HG03066 (cell line): ENCODE measurements at regions not wholly inside any gene's neighbourhood (a gene's known extent, or its start where the extent isn't known, plus 50 kb on each side); places are given as distances from the start of the nearest gene placed in this dataset.

Experiments used
- ATAC-seq: cut with Tn5 transposase; IDR thresholded peaks from one replicate; pipeline ENCODE4 v1.9.1; 2021; ENCODE audit warnings: low read depth; ENCODE audit not compliant: unreplicated experiment

DNA sequence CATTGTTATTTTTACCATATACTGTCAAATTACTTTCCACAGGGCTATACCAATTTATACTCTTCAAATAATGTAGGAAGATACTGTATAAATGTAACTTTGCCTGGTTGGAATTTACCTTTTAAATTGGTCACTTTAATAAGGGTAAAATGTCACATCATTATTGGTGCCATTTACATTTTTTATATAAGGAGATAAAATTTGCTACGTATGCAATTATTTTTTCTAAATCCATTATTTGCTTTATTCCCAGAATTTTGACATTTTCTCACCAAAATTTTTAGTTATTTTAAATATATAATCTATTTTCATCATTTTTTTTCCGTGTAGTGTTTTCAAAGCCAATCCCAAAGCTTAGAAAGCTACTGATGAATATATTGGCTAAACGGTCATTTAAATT, 664.7 kb downstream of the KCNJ2 start:
- no peak for ATAC-seq

DNA sequence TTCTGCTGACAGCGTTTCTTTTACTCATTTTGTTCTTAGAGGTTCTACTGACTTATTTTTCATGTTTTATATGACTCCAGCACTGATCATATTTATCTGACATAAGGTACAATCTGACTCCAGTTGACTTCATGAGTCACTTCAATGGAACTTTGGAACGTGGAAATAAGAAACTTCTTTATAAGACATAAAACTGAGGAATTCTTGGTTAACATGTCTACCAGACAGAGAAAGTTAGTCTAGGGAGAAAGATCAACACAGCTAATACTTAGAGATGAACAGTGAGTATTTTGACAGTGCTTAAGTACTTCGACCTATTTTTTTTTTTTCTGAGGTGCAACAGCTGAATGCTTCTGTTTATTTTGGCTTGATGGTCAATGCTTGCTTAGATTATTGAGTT, 679.5 kb downstream of the KCNJ2 start:
- ATAC-seq, result no peak

DNA sequence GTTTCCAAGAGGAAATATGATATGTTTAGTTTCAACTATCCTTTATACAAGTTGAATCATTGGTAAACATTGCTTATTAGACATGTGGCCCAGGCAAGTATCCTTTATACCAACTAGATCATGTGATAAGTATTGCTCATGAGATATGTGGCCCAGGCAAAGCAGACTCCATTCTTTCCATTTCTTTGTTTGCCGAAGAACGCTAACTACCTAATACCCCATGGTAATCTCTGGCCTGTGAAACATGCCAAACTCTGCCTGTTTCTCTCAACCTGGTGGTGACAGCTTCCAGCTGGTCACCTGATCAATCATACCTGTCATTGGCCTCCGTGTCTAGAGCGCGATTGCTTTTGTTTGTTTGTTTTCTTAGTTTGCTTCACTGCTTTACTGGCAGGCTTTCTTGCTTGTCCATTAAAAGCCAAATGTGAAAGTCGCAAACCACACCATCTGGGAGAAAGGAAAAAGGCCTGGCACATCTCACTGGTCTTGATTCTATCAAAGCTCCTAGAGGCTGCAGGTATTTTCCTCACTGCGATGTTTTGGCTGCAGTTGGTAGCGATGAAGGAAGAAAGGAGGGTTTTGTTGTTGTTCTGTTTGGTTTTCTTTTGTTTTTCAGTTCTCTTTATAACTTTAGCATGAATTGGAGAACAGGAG, 686.2 kb downstream of the KCNJ2 start:
- ATAC-seq, result no peak

DNA sequence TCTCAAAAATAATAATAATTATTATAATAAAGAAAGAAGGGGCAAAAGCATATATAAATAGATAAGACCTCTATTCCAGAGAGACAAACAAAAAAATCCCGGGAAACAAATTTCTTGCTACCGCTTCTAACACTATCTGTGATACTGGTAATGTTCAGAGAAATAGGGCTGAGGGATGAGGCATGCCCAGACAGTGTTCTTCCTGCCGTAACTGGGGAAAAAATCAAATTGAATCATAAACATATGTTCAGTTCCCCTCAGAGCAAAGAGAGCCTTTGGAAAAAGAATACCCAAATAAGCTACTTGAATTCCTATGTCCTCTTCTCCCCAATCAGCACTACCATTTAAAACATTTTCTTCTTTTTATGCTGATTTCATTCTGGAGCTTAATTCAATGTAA, 688.0 kb downstream of the KCNJ2 start:
- ATAC-seq, result no peak

DNA sequence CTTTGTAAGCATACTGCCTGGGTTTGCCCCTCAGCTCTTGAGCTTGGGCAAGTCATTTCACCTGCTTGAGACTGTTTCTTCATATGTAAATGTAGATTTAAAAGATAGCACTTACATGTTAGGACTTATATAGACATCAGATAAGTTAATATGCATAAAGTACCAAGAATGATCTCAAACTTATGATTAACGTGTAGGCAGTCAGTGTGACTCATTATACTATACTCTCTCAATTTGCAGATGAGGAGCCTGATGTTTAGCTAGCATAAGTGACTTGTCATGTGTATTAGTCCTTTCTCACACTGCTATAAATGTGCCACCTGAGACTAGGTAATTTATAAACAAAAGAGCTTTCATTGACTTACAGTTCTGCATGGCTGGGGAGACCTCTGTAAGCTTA, 690.5 kb downstream of the KCNJ2 start:
- ATAC-seq, result no peak

DNA sequence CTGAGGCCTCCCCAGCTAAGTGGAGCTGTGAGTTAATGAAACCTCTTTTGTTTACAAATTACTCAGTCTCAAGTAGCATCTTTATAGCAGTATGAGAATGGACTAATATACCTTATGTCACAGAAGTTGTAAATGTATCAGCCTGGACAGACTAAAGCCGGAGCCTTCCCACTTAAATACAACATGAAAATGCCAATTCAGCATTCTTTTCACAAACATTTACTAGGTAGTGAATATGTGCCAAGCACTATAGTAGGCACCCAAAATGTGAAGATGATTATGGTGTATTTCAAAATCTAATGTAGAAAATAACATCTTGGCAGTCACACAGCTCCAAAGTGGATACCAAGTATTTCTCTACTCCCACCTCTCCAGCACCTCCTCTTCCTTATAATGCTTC, 693.0 kb downstream of the KCNJ2 start:
- ATAC-seq, result no peak

DNA sequence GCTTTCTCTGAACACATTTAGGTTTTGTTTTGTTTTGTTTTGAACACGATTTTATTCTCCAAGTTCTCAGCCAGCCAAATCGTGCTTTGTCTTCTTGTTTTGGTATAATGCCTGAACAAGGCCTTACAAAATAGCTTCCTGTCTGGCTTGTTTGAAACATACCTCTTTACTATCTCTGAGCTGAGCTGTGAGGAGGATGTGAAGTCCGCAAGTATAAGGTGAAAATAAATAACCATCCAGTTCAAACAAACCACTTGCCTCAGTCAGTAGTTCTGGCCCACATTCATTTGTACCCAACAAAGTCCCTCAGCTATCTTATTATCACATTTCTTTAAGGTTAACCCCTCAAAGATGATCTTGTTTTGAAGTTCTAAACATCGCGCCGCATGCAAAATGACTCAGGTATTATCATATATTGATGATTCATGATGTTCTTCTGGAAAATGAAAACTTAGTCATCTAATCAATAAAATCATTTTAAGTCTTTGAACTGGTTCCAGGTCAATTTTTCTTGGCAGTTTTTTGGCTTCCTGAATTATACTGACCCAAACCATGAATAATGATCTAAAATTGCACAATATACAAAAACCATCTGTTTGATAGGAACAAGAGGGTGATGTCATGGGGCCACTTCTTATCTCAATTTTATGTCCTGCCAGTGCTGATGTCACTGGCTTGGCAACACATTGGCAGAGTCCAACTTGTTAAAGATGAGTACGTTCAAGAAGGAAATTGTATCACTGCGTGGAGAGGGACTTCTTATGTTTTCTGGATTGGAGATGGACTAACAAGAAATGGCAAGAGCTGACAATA, 694.3 kb downstream of the KCNJ2 start:
- no peak for ATAC-seq

DNA sequence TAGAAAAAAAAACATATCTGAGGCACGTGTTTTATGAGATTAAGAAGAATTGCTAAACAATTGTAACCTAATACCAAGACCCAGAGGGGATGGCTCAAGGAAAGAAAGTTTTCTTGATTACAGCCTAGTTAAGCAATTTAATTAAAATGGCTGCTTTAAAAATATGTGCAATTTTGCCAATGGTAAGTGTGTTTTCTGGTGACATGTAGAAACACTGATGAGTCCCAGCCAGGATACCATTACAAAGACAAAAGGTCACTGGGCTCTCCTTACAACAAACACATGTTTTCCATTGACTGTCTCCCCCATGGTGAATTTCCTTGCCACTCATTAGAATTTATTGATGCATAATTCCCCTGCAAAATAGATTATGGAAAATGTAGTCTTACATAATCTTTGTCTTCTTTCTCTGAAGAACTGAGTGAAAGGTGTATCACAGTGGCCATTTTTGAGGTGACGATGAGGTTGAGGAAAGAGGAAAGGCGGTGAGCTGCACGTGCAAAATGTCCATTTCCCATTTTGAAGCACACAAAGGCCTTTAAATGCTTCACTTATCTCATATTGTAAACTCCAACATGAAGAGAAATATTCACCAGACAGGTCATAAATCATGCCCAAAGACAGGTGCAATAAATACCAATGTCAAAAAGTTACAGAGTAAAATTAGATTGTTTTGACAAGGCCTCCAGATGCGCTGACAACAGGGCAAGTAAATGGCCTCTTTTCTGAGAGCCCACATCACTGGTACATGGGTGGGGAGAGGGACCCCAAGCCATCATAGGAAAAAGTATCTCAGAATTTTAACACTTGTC, 696.9 kb downstream of the KCNJ2 start:
- no peak for ATAC-seq

DNA sequence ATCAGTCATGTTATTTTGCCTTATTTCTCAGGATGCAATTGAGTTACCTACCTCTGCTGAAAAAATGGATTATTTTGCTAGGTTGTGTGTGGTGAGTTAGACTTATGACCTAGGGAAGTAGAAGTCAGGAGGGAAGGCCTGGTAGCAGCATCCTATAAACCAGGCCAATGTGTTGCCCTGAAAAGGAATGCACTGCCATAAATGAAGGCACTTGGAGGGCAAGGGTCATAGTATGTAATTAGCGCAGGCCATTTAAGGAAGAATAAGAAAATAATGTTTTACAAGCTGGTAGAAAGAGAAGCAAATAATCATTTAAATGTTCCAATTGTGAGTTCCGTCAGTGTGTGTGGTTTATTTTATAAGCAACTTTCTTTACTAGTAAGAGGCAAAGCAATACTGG, 698.8 kb downstream of the KCNJ2 start:
- ATAC-seq, result no peak

DNA sequence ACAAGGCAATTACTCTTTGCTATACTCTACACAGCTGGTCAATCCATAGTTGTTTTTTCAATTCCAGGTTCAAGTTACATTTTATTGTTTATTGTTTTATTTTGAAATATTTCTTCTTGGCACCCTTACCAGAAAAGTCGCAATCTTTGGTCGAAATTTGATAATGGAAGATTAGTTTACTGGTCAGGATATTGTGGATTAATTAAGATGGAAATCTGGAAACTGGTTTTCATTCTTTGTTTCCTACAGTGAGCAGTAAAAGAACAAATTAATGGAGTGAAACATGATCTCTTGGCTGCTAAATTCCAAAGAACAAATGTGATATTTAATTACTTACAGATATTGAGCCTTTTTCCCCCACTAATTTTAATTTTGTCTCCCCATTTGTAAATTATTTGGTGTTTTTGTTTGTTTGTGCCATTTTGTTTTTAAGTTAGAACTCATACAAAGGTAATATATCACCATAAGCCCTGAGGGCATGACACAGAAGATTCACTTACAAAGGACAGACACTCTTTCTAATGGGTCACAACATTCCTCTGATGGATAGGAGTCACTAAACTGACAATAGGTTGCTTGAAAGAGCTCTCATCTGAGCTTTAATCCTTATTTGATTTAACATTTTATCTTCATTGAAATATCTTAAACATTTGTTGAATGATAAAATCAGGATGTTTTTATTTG, 700.2 kb downstream of the KCNJ2 start:
- ATAC-seq, result no peak

DNA sequence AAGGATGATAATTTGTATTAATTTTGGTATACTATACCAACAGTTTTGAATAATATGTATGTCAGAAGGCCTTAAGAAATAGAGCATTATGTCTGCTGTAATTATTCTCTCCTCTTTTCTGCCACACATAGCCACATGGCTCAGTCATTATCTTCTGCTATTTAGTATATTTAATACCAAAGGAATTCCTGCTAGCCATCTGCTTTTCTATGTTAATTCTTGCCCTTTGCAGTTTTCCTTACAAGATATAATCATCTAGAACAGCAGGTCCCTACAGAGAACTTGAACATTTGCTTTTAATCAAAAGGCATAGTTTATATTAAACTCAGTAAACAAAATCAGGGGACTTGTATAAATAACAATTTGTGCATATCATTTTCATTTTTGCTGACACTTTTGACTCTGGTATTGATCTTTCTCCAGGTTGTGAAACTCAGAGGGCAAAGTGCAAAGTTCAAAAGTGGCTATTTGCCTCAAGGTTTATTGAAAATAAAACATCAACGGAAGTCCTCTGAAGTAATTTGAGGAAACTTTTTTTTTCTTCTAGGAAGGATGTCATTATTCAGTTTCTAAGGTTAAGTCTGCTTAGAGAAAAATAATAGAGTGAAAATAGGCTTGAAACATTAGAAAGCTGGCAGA, 702.0 kb downstream of the KCNJ2 start:
- ATAC-seq, result no peak

DNA sequence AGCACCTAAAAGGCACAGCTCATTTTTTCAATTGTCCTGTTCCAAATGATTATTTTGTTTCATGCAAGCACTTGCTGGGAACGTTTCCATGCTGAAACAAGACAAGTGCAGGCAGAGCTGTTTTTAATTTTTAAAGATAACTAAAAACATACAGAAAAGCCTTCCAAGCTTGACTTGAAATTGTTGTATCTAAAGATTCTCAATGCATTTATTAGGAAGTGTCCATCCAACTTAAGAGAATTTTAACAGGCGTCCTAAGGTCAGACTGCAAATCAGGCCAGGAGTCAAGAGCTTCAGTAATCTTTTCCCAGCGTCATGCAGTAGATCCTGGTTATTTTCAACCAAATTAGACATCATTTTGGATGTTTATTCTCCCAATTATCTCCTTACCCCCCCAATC, 702.8 kb downstream of the KCNJ2 start:
- ATAC-seq, result no peak

DNA sequence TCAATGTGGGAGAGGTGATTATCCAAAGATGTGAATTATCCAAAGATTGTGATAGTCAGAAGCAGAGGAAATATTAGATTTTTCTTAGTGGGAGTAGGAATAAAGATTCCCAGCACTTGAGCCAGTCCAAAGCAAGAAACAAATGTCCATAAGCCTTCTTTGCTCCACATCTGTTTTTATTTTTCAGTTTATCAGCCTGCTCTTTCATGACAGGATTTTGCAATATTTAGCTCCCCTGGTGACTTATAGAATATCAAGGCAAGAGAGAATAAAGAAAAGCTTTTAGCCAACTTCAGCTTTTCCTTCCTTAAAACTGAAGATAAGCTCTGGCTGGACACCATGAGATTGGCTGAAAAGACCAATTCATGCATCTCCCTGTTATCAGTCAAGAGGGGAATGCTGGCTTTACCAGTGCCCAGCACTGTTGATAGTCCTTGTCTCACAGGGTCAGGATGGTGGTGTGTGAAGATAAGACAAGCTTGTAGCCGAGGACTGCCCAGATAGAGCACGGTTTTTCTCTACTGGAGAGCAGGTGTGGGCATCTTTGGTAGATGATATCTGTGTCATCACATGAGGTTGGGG, 706.5 kb downstream of the KCNJ2 start:
- no peak for ATAC-seq

DNA sequence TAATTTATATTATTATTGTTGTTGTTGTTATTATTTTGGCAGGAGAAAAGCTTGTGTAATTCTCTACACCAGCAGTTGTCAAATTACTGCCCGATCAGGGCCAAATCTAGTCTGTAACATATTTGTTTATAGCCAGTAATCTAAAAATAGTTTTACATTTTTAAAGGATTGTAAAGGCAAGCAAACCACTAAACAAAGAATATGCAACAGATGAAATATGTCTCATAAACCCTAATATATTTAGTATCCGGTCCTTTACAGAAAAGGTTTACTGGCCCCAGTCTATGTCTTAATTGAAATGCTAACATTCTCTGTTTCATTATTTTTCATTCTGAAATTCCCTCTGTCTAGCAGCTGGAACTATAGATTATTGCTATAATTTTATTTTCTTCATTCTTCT, 709.5 kb downstream of the KCNJ2 start:
- no peak for ATAC-seq

DNA sequence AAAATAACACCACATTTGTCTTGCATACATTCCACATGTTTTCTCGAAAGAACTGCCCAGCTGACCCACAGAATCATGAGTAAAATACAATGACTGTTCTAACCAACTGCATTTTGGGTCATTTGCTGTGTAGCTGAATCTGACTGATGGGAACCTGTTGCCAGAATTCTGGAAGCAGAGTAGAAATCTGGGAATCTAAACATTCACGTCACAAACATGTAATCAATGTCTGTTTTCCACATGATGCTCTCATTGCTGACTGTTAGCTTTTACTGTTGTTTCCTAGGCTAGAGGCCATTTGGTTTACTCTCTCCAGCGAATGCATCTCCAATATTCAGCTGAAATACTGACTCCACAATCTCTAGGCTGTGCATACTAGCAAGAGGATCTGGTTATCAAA, 710.1 kb downstream of the KCNJ2 start:
- ATAC-seq, result no peak

DNA sequence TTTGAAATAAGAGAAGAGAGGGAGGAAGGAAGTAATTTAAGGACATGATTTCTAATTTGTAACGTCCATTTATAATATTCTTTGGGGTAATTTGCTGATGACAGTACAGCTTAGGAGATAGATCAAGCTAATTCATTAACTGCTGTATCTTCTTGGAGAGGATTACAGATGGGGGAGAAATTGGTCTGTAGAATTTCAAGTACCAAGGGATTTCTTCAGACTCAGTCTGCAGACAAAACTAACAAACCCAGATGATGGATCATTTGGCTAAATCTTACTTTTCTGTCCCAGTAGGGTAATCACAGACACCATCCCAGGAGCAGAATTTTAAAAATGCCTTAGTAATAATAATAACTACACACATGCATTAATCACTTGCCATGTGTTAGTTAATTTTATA, 711.8 kb downstream of the KCNJ2 start:
- ATAC-seq, result no peak

DNA sequence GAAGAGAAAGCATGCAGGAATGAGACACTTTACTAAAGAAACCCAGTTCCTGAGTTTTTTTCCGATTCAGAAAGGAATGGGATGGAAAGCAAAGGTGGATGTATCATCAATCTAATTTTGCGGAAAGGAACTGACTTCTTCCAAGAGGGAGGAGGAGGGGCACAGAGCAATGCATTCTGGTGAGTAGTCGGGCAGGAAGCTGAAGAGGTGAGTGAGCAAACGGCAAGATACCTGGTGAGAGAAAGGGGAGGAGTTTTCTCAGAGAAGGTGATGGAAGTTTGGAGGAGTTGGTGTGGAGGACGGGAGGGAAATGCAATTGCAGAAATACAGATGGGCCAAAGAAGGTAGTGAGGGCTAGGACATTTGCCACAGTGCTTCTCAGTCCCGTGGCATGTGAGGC, 713.2 kb downstream of the KCNJ2 start:
- ATAC-seq, result no peak

DNA sequence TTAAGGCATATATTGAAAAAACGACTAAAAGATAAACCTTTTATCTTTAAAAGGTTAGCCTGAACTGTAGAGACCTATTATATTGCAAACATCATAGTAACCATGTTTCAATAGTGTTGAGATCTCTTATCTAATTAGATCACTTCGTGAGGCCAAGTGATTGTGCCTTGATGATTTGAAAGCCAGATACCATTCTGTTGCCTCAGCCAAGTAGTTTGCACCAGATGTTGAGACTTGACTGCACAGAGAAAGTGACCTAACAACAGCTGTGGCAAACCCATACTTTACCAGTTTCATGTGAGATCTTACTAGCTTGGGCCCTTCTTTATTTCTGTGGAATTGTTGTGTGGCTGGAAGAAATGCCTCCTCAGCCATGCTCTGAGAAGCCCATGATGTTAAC, 717.3 kb downstream of the KCNJ2 start:
- no peak for ATAC-seq

DNA sequence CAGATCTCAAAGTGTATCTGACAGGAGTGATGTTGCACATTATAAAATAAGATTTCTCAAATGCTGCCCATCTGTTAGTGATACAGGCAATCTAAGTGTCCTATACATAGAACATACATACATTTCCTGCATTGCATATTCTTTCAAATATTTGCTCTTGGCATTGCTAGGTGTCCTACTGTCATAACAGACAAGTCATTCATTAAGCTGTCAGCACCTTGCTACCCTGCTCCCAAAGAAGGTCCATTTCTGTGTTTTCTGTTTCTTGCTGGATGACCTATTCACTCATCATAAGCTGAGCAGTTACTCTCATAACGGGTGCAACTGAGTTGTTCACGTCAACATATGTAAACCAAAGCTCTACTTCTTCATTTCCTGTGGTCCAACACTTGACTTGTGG, 719.0 kb downstream of the KCNJ2 start:
- ATAC-seq, result no peak

DNA sequence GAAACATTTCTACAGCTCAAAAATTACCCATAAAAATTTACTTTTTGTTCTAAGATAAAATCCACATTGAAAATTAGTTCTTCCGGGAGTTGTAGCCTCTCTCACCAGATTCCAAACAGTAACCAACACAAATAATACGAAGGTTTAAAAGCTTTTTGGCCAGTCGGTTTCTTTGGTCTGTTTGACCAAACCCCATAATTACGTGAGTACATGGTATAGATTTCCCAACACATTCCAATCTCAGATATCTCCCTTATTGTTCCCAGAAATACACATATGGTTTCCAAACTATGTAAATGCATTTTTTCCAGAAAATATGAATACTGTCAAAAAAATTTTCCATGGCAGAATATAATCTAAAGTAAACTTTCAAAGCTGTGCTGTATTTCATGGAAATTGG, 722.0 kb downstream of the KCNJ2 start:
- no peak for ATAC-seq
